PC-9 (cell line): ENCODE measurements at regions not wholly inside any gene's neighbourhood (a gene's known extent, or its start where the extent isn't known, plus 50 kb on each side); places are given as distances from the start of the nearest gene placed in this dataset.
"Not testable (repeated sequence)": the region's sequence is repeated elsewhere in the genome, so short reads cannot be mapped to it uniquely, and the experiment has no call there.

Experiments used
- BruUV-seq: library from RNA; stranded (reverse); fragments of 400-500 nt; replicated peaks from 2 replicates; lab custom pipeline; 2021; lab: Mats Ljungman, UMichigan
- CTCF ChIA-PET: fragments of 300-600 bp; sonication (Branson Sonifier 250); formaldehyde crosslinking; loops from one replicate; lab custom pipeline; 2022; ENCODE audit warnings: antibody characterized with exemption; lab: Charles Lee
- POLR2A ChIA-PET: fragments of 300-600 bp; sonication (Branson Sonifier 250); formaldehyde crosslinking; loops from one replicate; lab custom pipeline; 2022; ENCODE audit warnings: antibody characterized with exemption; ENCODE audit not compliant: unreplicated experiment; lab: Charles Lee
- DNase-seq, 2 experiments: peaks; one replicate each; pipeline versions ENCODE4 v3.0.0 to v3.0.0-alpha.2; 2015 to 2022; ENCODE audit warnings: mixed read lengths in 1 of 2
- H2AFZ ChIP-seq: fragments of 200-600 bp; sonication (generic); 2 replicates; pipeline ENCODE4 v1.8.1; 2017; ENCODE audit warnings: antibody characterized with exemption
- H3F3A ChIP-seq: fragments of 200-600 bp; sonication (generic); 2 replicates; pipeline ENCODE4 v1.8.1; 2017; ENCODE audit warnings: antibody characterized with exemption, mild to moderate bottlenecking, low read depth; ENCODE audit not compliant: insufficient read depth
- H3K27ac ChIP-seq: fragments of 200-600 bp; sonication (generic); 2 replicates; pipeline ENCODE4 v1.6.1; 2016; ENCODE audit warnings: mixed run types
- H3K27me3 ChIP-seq: fragments of 200-600 bp; sonication (generic); 2 replicates; pipeline ENCODE4 v1.6.1; 2016; ENCODE audit warnings: low read depth, mixed run types; ENCODE audit not compliant: insufficient read depth
- H3K36me3 ChIP-seq: fragments of 200-600 bp; sonication (generic); 2 replicates; pipeline ENCODE4 v1.6.1; 2016; ENCODE audit warnings: low read depth, mixed run types
- H3K4me1 ChIP-seq: fragments of 200-600 bp; sonication (generic); replicated peaks from 2 replicates; pipeline ENCODE4 v1.6.1; 2016; ENCODE audit warnings: mixed run types; ENCODE audit not compliant: insufficient read depth
- H3K4me2 ChIP-seq: fragments of 200-600 bp; sonication (generic); 2 replicates; pipeline ENCODE4 v1.6.1; 2017; ENCODE audit warnings: mixed run types
- H3K4me3 ChIP-seq: fragments of 200-600 bp; sonication (generic); 2 replicates; pipeline ENCODE4 v1.6.1; 2016; ENCODE audit warnings: mixed run types
- H3K79me2 ChIP-seq: fragments of 200-600 bp; sonication (generic); 2 replicates; pipeline ENCODE4 v1.6.1; 2017; ENCODE audit warnings: low read depth, mixed run types
- H3K9me2 ChIP-seq: fragments of 200-600 bp; sonication (generic); 2 replicates; pipeline ENCODE4 v1.8.1; 2017; ENCODE audit warnings: mild to moderate bottlenecking; ENCODE audit not compliant: insufficient read depth
- H3K9me3 ChIP-seq: fragments of 200-600 bp; sonication (generic); 2 replicates; pipeline ENCODE4 v1.8.1; 2016; ENCODE audit warnings: low read depth; ENCODE audit not compliant: insufficient read depth
- H4K20me1 ChIP-seq: fragments of 200-600 bp; sonication (generic); 2 replicates; pipeline ENCODE4 v1.8.1; 2017; ENCODE audit not compliant: insufficient read depth
- CTCF ChIP-seq: fragments of 200-600 bp; sonication (generic); conservative IDR thresholded peaks from 2 replicates; pipeline ENCODE4 v1.6.1; 2017; ENCODE audit warnings: mixed run types, antibody characterized with exemption, mild to moderate bottlenecking, moderate library complexity
- EZH2 ChIP-seq: fragments of 200-600 bp; sonication (generic); IDR thresholded peaks from 2 replicates; pipeline ENCODE4 v1.8.0; 2017; ENCODE audit warnings: antibody characterized with exemption, low read depth
- intact Hi-C: fragments of 100-400 bp; cut with micrococcal nuclease; formaldehyde crosslinking; loops from one replicate; pipeline ENCODE4 v1.10.0; 2022; ENCODE audit not compliant: unreplicated experiment

GRCh38 chr3:137332297-137332696 lies 374.5 kb downstream of the IL20RB start:
- Histone ChIP-seq H3K9me3 (no peaks in the 10 kb centered on the region), H2AFZ (no peak overlapping the region), H3K27me3 (no peaks in the 10 kb centered on the region), H3K9me2 (no peaks in the 10 kb centered on the region), H3K27ac (no peak overlapping the region), H3K4me1 (no peaks in the 10 kb centered on the region), H3K79me2 (no peaks in the 10 kb centered on the region), H3K36me3 (no peaks in the 10 kb centered on the region), H4K20me1 (no peaks in the 10 kb centered on the region), H3K4me2 (no peak overlapping the region), H3K4me3 (no peak overlapping the region), H3F3A (no peaks in the 10 kb centered on the region)
- ChIA-PET POLR2A (no interaction called here), CTCF (no interaction called here)
- TF ChIP-seq EZH2 = no peak
- TF ChIP-seq CTCF = no peak
- DNase-seq = no peak
- intact Hi-C loops = no loop called here
- no TSS peak for BruUV-seq

GRCh38 chr3:137335478-137335877 lies 377.7 kb downstream of the IL20RB start:
- POLR2A ChIA-PET = no interaction called here
- CTCF ChIA-PET = no interaction called here
- Histone ChIP-seq H3K27me3 (no peaks in the 10 kb centered on the region), H3K79me2 (no peaks in the 10 kb centered on the region), H2AFZ (no peak overlapping the region), H4K20me1 (no peaks in the 10 kb centered on the region), H3K36me3 (no peaks in the 10 kb centered on the region), H3F3A (no peaks in the 10 kb centered on the region), H3K9me3 (no peaks in the 10 kb centered on the region), H3K4me2 (no peak overlapping the region), H3K4me3 (no peak overlapping the region), H3K9me2 (no peaks in the 10 kb centered on the region), H3K4me1 (no peaks in the 10 kb centered on the region), H3K27ac (no peak overlapping the region)
- no peak for DNase-seq
- TF ChIP-seq CTCF = no peak
- TF ChIP-seq EZH2 = no peak
- intact Hi-C loops = no loop called here
- no TSS peak for BruUV-seq

- DNase-seq, CTCF ChIA-PET, H2AFZ ChIP-seq, H3K4me1 ChIP-seq, intact Hi-C loops, H3K79me2 ChIP-seq, H3K27ac ChIP-seq, H3K4me2 ChIP-seq, H4K20me1 ChIP-seq, H3K36me3 ChIP-seq, H3K4me3 ChIP-seq, H3F3A ChIP-seq, H3K27me3 ChIP-seq, POLR2A ChIA-PET, BruUV-seq, H3K9me2 ChIP-seq, H3K9me3 ChIP-seq: not testable (repeated sequence)
These were observed 380.6 kb downstream of the IL20RB start for GRCh38 chr3:137338400-137338799.

GRCh38 chr3:137343283-137343682 lies 385.5 kb downstream of the IL20RB start:
- Histone ChIP-seq H3K4me1 (no peaks in the 10 kb centered on the region), H3K79me2 (no peaks in the 10 kb centered on the region), H2AFZ (no peak overlapping the region), H3K4me3 (no peak overlapping the region), H3F3A (no peaks in the 10 kb centered on the region), H3K36me3 (no peaks in the 10 kb centered on the region), H3K9me2 (no peaks in the 10 kb centered on the region), H4K20me1 (no peaks in the 10 kb centered on the region), H3K4me2 (no peak overlapping the region), H3K27me3 (no peaks in the 10 kb centered on the region), H3K27ac (no peak overlapping the region), H3K9me3 (no peaks in the 10 kb centered on the region)
- TF ChIP-seq CTCF (no peak), EZH2 (no peak)
- intact Hi-C loops = no loop called here
- CTCF ChIA-PET = no interaction called here
- DNase-seq = no peak
- POLR2A ChIA-PET = no interaction called here
- BruUV-seq = no TSS peak
